ENCODE measurements at regions not wholly inside any gene's neighbourhood (a gene's known extent, or its start where the extent isn't known, plus 50 kb on each side); places are given as distances from the start of the nearest gene placed in this dataset.

DNA sequence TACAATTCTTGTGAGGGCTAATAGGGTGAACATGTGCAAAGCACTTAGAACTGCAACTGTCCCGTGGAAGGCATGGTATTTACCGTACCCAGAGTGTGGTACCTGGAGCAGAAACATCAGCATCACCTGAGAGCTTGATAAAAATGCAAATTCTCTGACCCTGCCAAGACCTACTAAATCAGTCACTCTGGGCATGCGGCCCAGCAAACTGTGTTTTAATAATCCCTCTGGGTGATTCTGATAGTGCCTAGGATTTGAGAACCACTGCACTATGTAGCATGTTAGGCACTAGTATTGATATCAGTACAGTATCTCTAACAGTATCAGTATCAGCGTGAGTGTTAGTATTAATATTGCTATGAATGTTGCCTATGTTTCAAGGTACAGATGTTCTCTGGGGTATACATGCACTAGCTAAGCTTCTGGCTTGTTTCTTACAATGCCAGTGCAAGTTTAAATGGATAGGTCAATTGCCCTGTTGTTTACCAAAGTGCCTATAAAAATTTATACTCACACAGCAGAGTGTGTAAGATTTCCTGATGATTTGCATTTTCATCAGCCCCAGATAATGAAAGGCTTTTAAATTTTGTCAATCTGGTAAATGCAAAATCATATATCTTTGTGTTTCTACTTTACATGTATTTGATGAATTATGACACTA lies 354.0 kb downstream of the HS3ST1 start:
- TF ChIP-seq POLR2AphosphoS5 (IDR thresholded peaks at IDR 0.05) (no peak), EP300 (IDR thresholded peaks at IDR 0.05) (no peak), POLR2A (IDR thresholded peaks at IDR 0.05; ENCODE audit: low read depth) (no peak)
